Heart left ventricle (tissue), 13 donors: ENCODE measurements at regions not wholly inside any gene's neighbourhood (a gene's known extent, or its start where the extent isn't known, plus 50 kb on each side); places are given as distances from the start of the nearest gene placed in this dataset.

Source experiments
- CTCF ChIP-seq, 12 donors: fragments of 200-600 bp; sonication (generic) in 4 of 12; IDR thresholded peaks; one replicate each; pipeline versions ENCODE4 v1.5.0 to v1.8.0; 2018 to 2022; ENCODE audit warnings: antibody characterized with exemption in 12 of 12, mild to moderate bottlenecking in 5 of 12
- POLR2A ChIP-seq, 2 donors: fragments of 450-650 bp; IDR thresholded peaks; one replicate each; pipeline ENCODE4 v1.6.1; 2017; ENCODE audit warnings: antibody characterized with exemption in 2 of 2, mild to moderate bottlenecking in 2 of 2, moderate library complexity in 2 of 2
- donor health status: ischemic (EF 13 %, LVEDD 7.1; RV severe dilation, severe dysfunction).
- donor health status: DM: no; HTN: yes; CAD: no.
- donor health status: DM: no; HTN: no; CAD: no.
- donor health status: ischemic (EF 25% LVEDD 6.9; RV normal size, moderate dysfunction).
- donor health status: ischemic (EF 25% LVEDD 5.7; RV mildly dilated, moderate dysfunction).
- donor health status: ischemic (EF 35%, LVEDD 5.7; RV mildly dilated, moderate dysfunction).
- donor health status: nonischemic (EF 11% LVEDD 7.7; RV severe dilation, severe dysfunction).
- donor health status: DM: yes; HTN: yes; CAD: no.
- donor health status: PGD.
- donor health status: ischemic (EF 29% LVEDD 5.4; RV normal size, mild dysfunction).
- donor health status: nonischemic (EF 23%, LVEDD 6.1; RV moderate dilation, normal function).

DNA sequence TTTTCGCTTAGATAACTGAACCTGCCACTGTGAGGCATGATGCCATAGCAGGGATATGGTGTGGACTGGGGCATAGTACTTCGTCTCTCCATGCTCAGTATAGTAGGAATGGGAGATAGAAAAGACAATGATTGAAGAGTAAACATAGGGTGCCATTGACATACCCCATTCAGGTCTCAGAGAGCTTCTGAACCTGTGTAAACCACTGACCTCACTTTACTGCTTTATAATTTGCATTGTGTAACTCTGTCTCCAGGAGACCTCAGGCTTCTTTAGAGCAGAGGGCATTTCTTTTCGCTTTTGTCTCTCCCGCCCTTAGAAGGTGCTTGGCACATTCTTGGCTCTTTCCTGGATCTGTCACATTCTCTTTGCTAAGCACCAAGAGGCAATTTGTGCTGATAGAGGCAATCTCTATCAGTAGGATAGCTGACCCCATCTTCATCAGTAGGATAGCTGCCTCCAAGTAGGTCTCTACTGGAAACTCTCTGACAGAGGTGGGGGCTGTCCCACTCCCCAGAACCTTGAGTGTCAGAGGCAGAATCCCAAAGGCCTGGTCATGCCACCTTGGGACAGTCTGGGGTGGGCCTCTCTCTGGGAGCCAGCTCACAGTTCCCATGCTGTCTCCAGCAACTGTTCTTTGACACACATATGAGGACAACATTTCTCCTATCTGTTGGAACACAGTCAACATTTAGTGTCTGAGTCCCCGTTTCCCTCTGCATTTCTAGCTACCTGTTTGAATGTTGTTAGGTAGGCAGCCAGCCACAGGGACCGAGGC, 181.9 kb downstream of the UTP18 start:
- TF ChIP-seq POLR2A (IDR thresholded peaks at IDR 0.05) (no peak), CTCF (IDR thresholded peaks at IDR 0.05) (no peak)
